HS-5 (cell line): ENCODE measurements at regions not wholly inside any gene's neighbourhood (a gene's known extent, or its start where the extent isn't known, plus 50 kb on each side); places are given as distances from the start of the nearest gene placed in this dataset.
"Not testable (repeated sequence)": the region's sequence is repeated elsewhere in the genome, so short reads cannot be mapped to it uniquely, and the experiment has no call there.

Experiments
- DNase-seq: peaks from one replicate; pipeline ENCODE4 v3.0.0-alpha.2; 2012; ENCODE audit warnings: low read depth

GRCh38 chr14:65153101-65153500 is 50.8 kb upstream of the MAX start:
- no peak for DNase-seq

- DNase-seq, result peak; percentile 36
Measured at GRCh38 chr14:65156568-65157366, 54.5 kb upstream of the MAX start.

- no peak for DNase-seq
Measured at GRCh38 chr14:65159281-65160062, 57.2 kb upstream of the MAX start.

GRCh38 chr14:65160091-65160490 is 57.8 kb upstream of the MAX start:
- DNase-seq, result no peak

- no peak for DNase-seq
Measured at GRCh38 chr14:65162031-65162430, 59.7 kb upstream of the MAX start.

GRCh38 chr14:65164068-65164824 is 61.9 kb upstream of the MAX start:
- DNase-seq, result peak; percentile 24

GRCh38 chr14:65164825-65165135 is 62.5 kb upstream of the MAX start:
- DNase-seq, result no peak

GRCh38 chr14:65167072-65167645 is 64.8 kb upstream of the MAX start:
- DNase-seq, result no peak

- DNase-seq, result no peak
Measured at GRCh38 chr14:65168840-65169239, 66.5 kb upstream of the MAX start.

- DNase-seq, result peak; percentile 11
Measured at GRCh38 chr14:65169351-65169750, 67.0 kb upstream of the MAX start.

GRCh38 chr14:65170318-65170717 is 68.0 kb upstream of the MAX start:
- no peak for DNase-seq

GRCh38 chr14:65170768-65171507 is 68.6 kb upstream of the MAX start:
- no peak for DNase-seq

- DNase-seq, result no peak
Measured at GRCh38 chr14:65173973-65174693, 71.8 kb upstream of the MAX start.

GRCh38 chr14:65174783-65175182 is 72.5 kb upstream of the MAX start:
- no peak for DNase-seq

GRCh38 chr14:65177551-65177950 is 75.2 kb upstream of the MAX start:
- DNase-seq, result no peak

- DNase-seq, result not testable (repeated sequence)
Measured at GRCh38 chr14:65179231-65179630, 76.9 kb upstream of the MAX start.

GRCh38 chr14:65179918-65180724 is 77.8 kb upstream of the MAX start:
- peak; percentile 76 for DNase-seq

- DNase-seq, result no peak
Measured at GRCh38 chr14:65180725-65181025, 78.4 kb upstream of the MAX start.

- DNase-seq, result no peak
Measured at GRCh38 chr14:65184032-65184764, 81.9 kb upstream of the MAX start.

- no peak for DNase-seq
Measured at GRCh38 chr14:65185829-65186228, 83.5 kb upstream of the MAX start.
